Neuronal stem cell (in vitro differentiated cells): ENCODE measurements at regions not wholly inside any gene's neighbourhood (a gene's known extent, or its start where the extent isn't known, plus 50 kb on each side); places are given as distances from the start of the nearest gene placed in this dataset.

Experiments
- DNase-seq: peaks from one replicate; pipeline ENCODE4 v3.0.0-alpha.2; 2013; ENCODE audit warnings: low spot score
- H2AFZ ChIP-seq: one replicate; pipeline ENCODE4 v1.6.1; 2013; ENCODE audit warnings: mild to moderate bottlenecking, low read length, inconsistent platforms
- H2AK5ac ChIP-seq: 2 replicates; pipeline ENCODE4 v1.6.1; 2013; ENCODE audit warnings: low read depth, mild to moderate bottlenecking, inconsistent platforms, low read length, moderate library complexity, mixed read lengths
- H2BK120ac ChIP-seq: 2 replicates; pipeline ENCODE4 v1.6.1; 2013; ENCODE audit warnings: low read depth, mild to moderate bottlenecking, inconsistent platforms, low read length, moderate library complexity, mixed read lengths
- H2BK12ac ChIP-seq: one replicate; pipeline ENCODE4 v1.6.1; 2013; ENCODE audit warnings: low read length, inconsistent platforms
- H2BK15ac ChIP-seq: 2 replicates; pipeline ENCODE4 v1.6.1; 2013; ENCODE audit warnings: mild to moderate bottlenecking, low read length, inconsistent platforms, mixed read lengths
- H2BK5ac ChIP-seq: one replicate; pipeline ENCODE4 v1.6.1; 2013; ENCODE audit warnings: inconsistent platforms, mild to moderate bottlenecking, low read length, moderate library complexity
- H3K14ac ChIP-seq: one replicate; pipeline ENCODE4 v1.6.1; 2013; ENCODE audit warnings: low read length, inconsistent platforms
- H3K18ac ChIP-seq: 2 replicates; pipeline ENCODE4 v1.6.1; 2013; ENCODE audit warnings: low read length, inconsistent platforms
- H3K23ac ChIP-seq: 2 replicates; pipeline ENCODE4 v1.6.1; 2013; ENCODE audit warnings: low read depth, mild to moderate bottlenecking, mixed read lengths, low read length, inconsistent platforms; ENCODE audit not compliant: poor library complexity
- H3K27ac ChIP-seq: replicated peaks from 3 replicates; pipeline ENCODE4 v1.5.1; 2013; ENCODE audit warnings: low read length, inconsistent platforms
- H3K27me3 ChIP-seq, 3 experiments: 2 replicates each; pipeline ENCODE4 v1.6.1; 2013; ENCODE audit warnings: low read length in 3 of 3, mild to moderate bottlenecking in 2 of 3, inconsistent platforms in 1 of 3, low read depth in 1 of 3, mixed read lengths in 1 of 3, moderate library complexity in 1 of 3; ENCODE audit not compliant: control insufficient read depth in 3 of 3, insufficient read depth in 3 of 3
- H3K36me3 ChIP-seq, 2 donors: replicated peaks in 1 of 2; 2 replicates each; pipeline ENCODE4 v1.6.1; 2013; ENCODE audit warnings: low read length in 2 of 2; ENCODE audit not compliant: control insufficient read depth in 2 of 2, insufficient read depth in 2 of 2
- H3K4ac ChIP-seq: 2 replicates; pipeline ENCODE4 v1.6.1; 2013; ENCODE audit warnings: inconsistent platforms, mild to moderate bottlenecking, low read length, moderate library complexity
- H3K4me1 ChIP-seq, 2 donors: 1 replicate in 1 of 2; 2 replicates in 1 of 2; pipeline ENCODE4 v1.6.1; 2013; ENCODE audit warnings: low read length in 2 of 2, low read depth in 1 of 2; ENCODE audit not compliant: control insufficient read depth in 2 of 2, insufficient read depth in 1 of 2
- H3K4me2 ChIP-seq: one replicate; pipeline ENCODE4 v1.6.1; 2013; ENCODE audit warnings: mild to moderate bottlenecking, low read length, inconsistent platforms; ENCODE audit not compliant: insufficient read depth, poor library complexity, severe bottlenecking
- H3K4me3 ChIP-seq, 2 donors: 2 replicates each; pipeline ENCODE4 v1.5.1; 2013; ENCODE audit warnings: low read length in 2 of 2, mild to moderate bottlenecking in 2 of 2, inconsistent platforms in 1 of 2, moderate library complexity in 1 of 2
- H3K79me1 ChIP-seq: one replicate; pipeline ENCODE4 v1.6.1; 2013; ENCODE audit warnings: low read depth, mild to moderate bottlenecking, inconsistent platforms, low read length, moderate library complexity
- H3K9ac ChIP-seq: one replicate; pipeline ENCODE4 v1.6.1; 2013; ENCODE audit warnings: mild to moderate bottlenecking, low read depth, low read length, inconsistent platforms; ENCODE audit not compliant: poor library complexity
- H3K9me3 ChIP-seq, 2 donors: replicated peaks in 1 of 2; 2 replicates each; pipeline versions ENCODE3 to v1.6.1; 2013; ENCODE audit warnings: low read length in 2 of 2, mild to moderate bottlenecking in 2 of 2, inconsistent platforms in 1 of 2, low read depth in 1 of 2, mixed read lengths in 1 of 2, moderate library complexity in 1 of 2; ENCODE audit not compliant: control insufficient read depth in 2 of 2, insufficient read depth in 1 of 2
- H4K8ac ChIP-seq: one replicate; pipeline ENCODE4 v1.6.1; 2013; ENCODE audit warnings: low read depth, mild to moderate bottlenecking, inconsistent platforms, low read length, moderate library complexity
- H4K91ac ChIP-seq: one replicate; pipeline ENCODE4 v1.6.1; 2013; ENCODE audit warnings: low read length, low read depth, mild to moderate bottlenecking, inconsistent platforms; ENCODE audit not compliant: poor library complexity
- WGBS, 2 donors: extraction: QIAGEN DNeasy Blood & Tissue Kit; methylation state at CpG; one replicate each; pipeline ENCODE4 v1.1.7; 2013; ENCODE audit warnings: missing lambda C conversion rate in 2 of 2, mixed read lengths in 1 of 2; ENCODE audit not compliant: insufficient read length in 2 of 2, insufficient replicate concordance in 1 of 2; ENCODE audit errors: extremely low coverage in 2 of 2; 5-methylcytosine and 5-hydroxymethylcytosine counted together

DNA sequence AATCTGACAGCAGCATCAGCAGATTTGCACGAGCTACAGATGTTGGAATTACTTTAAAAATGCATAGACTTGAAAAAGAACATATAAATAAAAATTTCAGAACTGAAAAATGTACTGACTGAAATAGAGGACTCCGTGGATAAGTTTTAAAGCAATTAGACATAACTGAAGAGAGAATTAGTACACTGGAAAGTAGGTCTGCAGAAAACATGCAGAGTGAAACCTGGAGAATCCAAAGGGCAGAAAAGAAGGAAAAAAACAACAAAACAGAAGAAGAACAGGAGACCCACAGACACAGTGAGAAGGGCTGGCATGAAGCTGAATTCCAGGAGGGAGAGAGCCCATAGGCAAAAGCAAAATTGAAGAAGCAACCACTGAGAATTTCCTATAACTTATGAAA, 57.2 kb upstream of the ENPP7 start:
- Histone ChIP-seq H4K8ac (no peak overlapping the region), H3K4me1 (peaks cover 0 to 1% of the 10 kb centered on the region in 2 donors), H3K23ac (no peak overlapping the region), H2BK5ac (no peak overlapping the region), H3K4ac (no peak overlapping the region), H4K91ac (no peak overlapping the region), H3K27me3 (peaks cover 0 to 27% (median 0%) of the 10 kb centered on the region in 3 experiments), H3K4me2 (no peak overlapping the region), H3K4me3 (no peak overlapping the region), H2AFZ (no peak overlapping the region), H3K14ac (no peak overlapping the region), H2BK120ac (no peak overlapping the region), H2AK5ac (no peak overlapping the region), H2BK12ac (no peak overlapping the region), H3K79me1 (no peaks in the 10 kb centered on the region), H3K18ac (no peak overlapping the region), H3K9me3 (peaks cover 8 to 17% of the 10 kb centered on the region in 2 donors), H3K27ac (no peak overlapping the region), H2BK15ac (no peak overlapping the region), H3K36me3 (no peaks in the 10 kb centered on the region), H3K9ac (no peak overlapping the region)
- WGBS, 2 donors: no CpG with 5 or more reads among the region's 2 CpGs
- DNase-seq: no peak

DNA sequence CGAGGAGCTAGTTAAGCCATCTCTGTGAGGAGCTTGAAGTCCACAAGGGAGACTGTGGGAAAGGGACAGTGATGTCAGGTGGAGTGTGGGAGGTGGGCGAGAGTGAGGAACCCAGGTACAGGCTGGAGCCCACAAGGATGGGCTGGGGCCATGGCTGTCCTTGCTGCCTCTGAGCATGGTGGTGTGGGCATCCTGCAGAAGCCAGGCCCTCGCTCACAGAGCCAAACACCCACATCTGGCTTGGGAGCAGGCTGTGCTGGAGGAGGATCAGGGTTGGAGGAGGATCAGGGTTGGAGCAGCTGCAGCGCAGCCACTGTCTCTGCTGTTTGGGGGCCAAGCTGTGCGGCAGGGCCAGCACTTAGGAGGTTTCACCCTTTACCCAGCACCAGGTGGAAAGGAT, 58.2 kb upstream of the ENPP7 start:
- Histone ChIP-seq H3K9ac (no peak overlapping the region), H4K91ac (no peak overlapping the region), H3K4me3 (no peak overlapping the region), H3K4me2 (no peak overlapping the region), H3K79me1 (no peaks in the 10 kb centered on the region), H3K4ac (no peak overlapping the region), H2BK5ac (no peak overlapping the region), H3K18ac (no peak overlapping the region), H3K14ac (no peak overlapping the region), H4K8ac (no peak overlapping the region), H3K36me3 (no peaks in the 10 kb centered on the region), H2BK15ac (no peak overlapping the region), H2AFZ (no peak overlapping the region), H2BK12ac (no peak overlapping the region), H2BK120ac (no peak overlapping the region), H3K4me1 (peaks cover 0 to 1% of the 10 kb centered on the region in 2 donors), H3K23ac (no peak overlapping the region), H3K27ac (no peak overlapping the region), H3K9me3 (peaks cover 8 to 17% of the 10 kb centered on the region in 2 donors), H2AK5ac (no peak overlapping the region), H3K27me3 (peaks cover 0 to 18% (median 0%) of the 10 kb centered on the region in 3 experiments)
- no CpG with 5 or more reads among the region's 5 CpGs for WGBS, 2 donors
- DNase-seq: no peak

DNA sequence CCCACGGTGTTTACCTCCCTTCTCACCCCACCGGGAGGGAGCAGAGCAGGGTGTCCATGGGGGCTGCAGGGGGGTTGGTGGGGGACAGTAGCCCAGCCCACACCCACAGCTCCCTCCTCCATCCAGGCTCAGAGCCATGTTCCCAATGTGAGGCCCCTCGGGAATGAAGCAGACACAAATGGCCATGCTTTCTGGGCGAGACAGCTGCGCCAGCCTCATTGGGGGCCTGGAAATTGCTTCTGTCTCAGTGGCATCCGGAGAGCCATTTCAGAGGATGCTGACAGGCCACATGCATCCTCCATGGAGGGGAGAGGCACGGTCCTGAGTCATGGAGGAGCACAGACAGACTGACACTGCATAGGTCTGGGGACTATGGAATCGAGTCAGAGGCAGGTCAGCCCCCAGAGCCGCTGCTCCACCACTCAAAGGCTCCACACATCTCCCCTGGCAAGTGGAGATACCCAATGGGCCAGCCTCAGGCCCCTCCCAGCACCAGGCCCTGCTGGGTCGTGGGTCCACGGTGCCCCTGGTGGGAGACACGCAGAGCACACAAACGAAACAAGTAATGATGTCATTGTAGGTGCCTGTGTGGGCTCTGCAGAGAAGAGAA, 59.6 kb upstream of the ENPP7 start:
- Histone ChIP-seq H3K4ac (no peak overlapping the region), H3K14ac (no peak overlapping the region), H3K79me1 (no peaks in the 10 kb centered on the region), H3K23ac (no peak overlapping the region), H3K27me3 (peaks cover 0 to 18% (median 0%) of the 10 kb centered on the region in 3 experiments), H2BK15ac (no peak overlapping the region), H3K18ac (peak overlapping the region; percentile 11), H4K91ac (peak overlapping the region; percentile 33), H2BK120ac (no peak overlapping the region), H3K27ac (no peak overlapping the region), H3K9ac (no peak overlapping the region), H3K4me2 (no peak overlapping the region), H3K4me1 (peaks cover 0 to 1% of the 10 kb centered on the region in 2 donors), H2AFZ (no peak overlapping the region), H3K4me3 (no peak overlapping the region), H2AK5ac (no peak overlapping the region), H2BK5ac (no peak overlapping the region), H3K36me3 (no peaks in the 10 kb centered on the region), H4K8ac (no peak overlapping the region), H3K9me3 (peaks cover 10 to 17% of the 10 kb centered on the region in 2 donors), H2BK12ac (no peak overlapping the region)
- no peak for DNase-seq
- WGBS, 2 donors: no CpG with 5 or more reads among the region's 13 CpGs

DNA sequence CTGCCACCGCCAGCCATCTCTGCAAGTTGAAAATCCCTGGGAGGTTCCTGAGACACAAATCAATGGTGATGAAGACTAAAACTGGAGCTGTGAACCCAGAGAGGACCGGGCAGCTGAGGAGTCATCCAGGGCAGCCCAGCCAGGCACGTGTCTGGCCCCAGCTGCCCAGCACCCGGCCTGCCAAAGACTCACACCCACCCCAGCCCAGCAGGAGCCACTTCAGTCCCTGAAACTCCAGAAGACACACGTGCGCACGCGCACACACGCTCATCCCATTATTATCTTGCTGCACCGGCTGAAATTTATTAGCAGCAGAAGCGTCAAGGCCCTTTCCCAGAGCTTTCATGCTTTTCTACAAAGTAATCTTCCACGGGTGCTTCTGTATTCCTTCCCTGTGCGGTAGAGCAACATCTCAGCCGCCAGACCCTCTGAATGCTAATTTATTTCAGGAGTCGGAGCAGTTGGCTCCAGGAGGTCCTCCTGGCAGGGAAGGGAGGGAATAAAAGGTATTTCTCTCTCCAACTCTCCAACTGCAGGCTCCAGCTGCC, 59.8 kb upstream of the RBFOX3 start:
- no peak overlapping the region for H3K4me2 ChIP-seq
- H2BK120ac ChIP-seq: no peak overlapping the region
- no peak overlapping the region for H2BK12ac ChIP-seq
- no peak overlapping the region for H2AFZ ChIP-seq
- no peak overlapping the region for H4K8ac ChIP-seq
- H3K27ac ChIP-seq: no peak overlapping the region
- H3K36me3 ChIP-seq: no peaks in the 10 kb centered on the region
- H3K79me1 ChIP-seq: no peaks in the 10 kb centered on the region
- peaks cover 0 to 1% of the 10 kb centered on the region in 2 donors for H3K4me1 ChIP-seq
- DNase-seq: no peak
- H3K27me3 ChIP-seq: peaks cover 0 to 17% (median 0%) of the 10 kb centered on the region in 3 experiments
- peaks cover 10 to 17% of the 10 kb centered on the region in 2 donors for H3K9me3 ChIP-seq
- H2AK5ac ChIP-seq: peak overlapping the region; percentile 23
- WGBS, 2 donors: no CpG with 5 or more reads among the region's 15 CpGs
- no peak overlapping the region for H3K14ac ChIP-seq
- H2BK15ac ChIP-seq: peak overlapping the region; percentile 9
- no peak overlapping the region for H4K91ac ChIP-seq
- H3K4me3 ChIP-seq: no peak overlapping the region
- H3K9ac ChIP-seq: no peak overlapping the region
- no peak overlapping the region for H3K18ac ChIP-seq
- no peak overlapping the region for H3K4ac ChIP-seq
- H3K23ac ChIP-seq: no peak overlapping the region
- no peak overlapping the region for H2BK5ac ChIP-seq
